ENCODE measurements at regions not wholly inside any gene's neighbourhood (a gene's known extent, or its start where the extent isn't known, plus 50 kb on each side); places are given as distances from the start of the nearest gene placed in this dataset.

GRCh38 chr11:131228378-131228777 is 142.0 kb upstream of the NTM start:
- no peak for TF ChIP-seq CTCF (IDR thresholded peaks at IDR 0.05)
- H3K4me1 ChIP-seq: no peaks in the 10 kb centered on the region
- intact Hi-C loops (cut with DNase I): no loop called here
- DNase-seq: no peak
- H3K36me3 ChIP-seq: no peaks in the 10 kb centered on the region
- H3K9me3 ChIP-seq: no peaks in the 10 kb centered on the region
- H3K27me3 ChIP-seq: no peaks in the 10 kb centered on the region
- H3K4me3 ChIP-seq: no peak overlapping the region
- H3K27ac ChIP-seq: no peak overlapping the region
- no peak overlapping the region for H3K9ac ChIP-seq (ENCODE audit: low read depth in 2 of 2, low read length in 2 of 2)

- Histone ChIP-seq H3K9me3 (no peaks in the 10 kb centered on the region), H3K4me1 (no peaks in the 10 kb centered on the region), H3K27me3 (no peaks in the 10 kb centered on the region), H3K4me3 (no peak overlapping the region), H3K36me3 (no peaks in the 10 kb centered on the region), H3K27ac (no peak overlapping the region), H3K9ac (ENCODE audit: low read depth in 2 of 2, low read length in 2 of 2) (no peak overlapping the region)
- TF ChIP-seq CTCF (IDR thresholded peaks at IDR 0.05): no peak
- no peak for DNase-seq
- intact Hi-C loops (cut with DNase I): no loop called here
Observed at GRCh38 chr11:131229221-131229620, 141.2 kb upstream of the NTM start.

- Histone ChIP-seq H3K9ac (ENCODE audit: low read depth in 2 of 2, low read length in 2 of 2) (no peak overlapping the region), H3K27ac (no peak overlapping the region), H3K4me1 (no peaks in the 10 kb centered on the region), H3K36me3 (no peaks in the 10 kb centered on the region), H3K27me3 (no peaks in the 10 kb centered on the region), H3K4me3 (no peak overlapping the region), H3K9me3 (no peaks in the 10 kb centered on the region)
- TF ChIP-seq CTCF (IDR thresholded peaks at IDR 0.05): no peak
- DNase-seq: no peak
- intact Hi-C loops (cut with DNase I): no loop called here
Observed at GRCh38 chr11:131231317-131231940, 139.0 kb upstream of the NTM start.

- Histone ChIP-seq H3K9ac (ENCODE audit: low read depth in 2 of 2, low read length in 2 of 2) (no peak overlapping the region), H3K27me3 (no peaks in the 10 kb centered on the region), H3K9me3 (no peaks in the 10 kb centered on the region), H3K36me3 (no peaks in the 10 kb centered on the region), H3K4me3 (no peak overlapping the region), H3K27ac (no peak overlapping the region), H3K4me1 (no peaks in the 10 kb centered on the region)
- intact Hi-C loops (cut with DNase I): no loop called here
- DNase-seq: no peak
- TF ChIP-seq CTCF (IDR thresholded peaks at IDR 0.05): no peak
Observed at GRCh38 chr11:131232261-131232660, 138.2 kb upstream of the NTM start.

- no peaks in the 10 kb centered on the region for H3K9me3 ChIP-seq
- H3K27me3 ChIP-seq: no peaks in the 10 kb centered on the region
- no peak overlapping the region for H3K4me3 ChIP-seq
- H3K27ac ChIP-seq: no peak overlapping the region
- DNase-seq: no peak
- H3K4me1 ChIP-seq: no peaks in the 10 kb centered on the region
- TF ChIP-seq CTCF (IDR thresholded peaks at IDR 0.05): no peak
- H3K9ac ChIP-seq (ENCODE audit: low read depth in 2 of 2, low read length in 2 of 2): no peak overlapping the region
- H3K36me3 ChIP-seq: no peaks in the 10 kb centered on the region
- intact Hi-C loops (cut with DNase I): no loop called here
Observed at GRCh38 chr11:131234221-131234620, 136.2 kb upstream of the NTM start.
